ENCODE measurements at regions not wholly inside any gene's neighbourhood (a gene's known extent, or its start where the extent isn't known, plus 50 kb on each side); places are given as distances from the start of the nearest gene placed in this dataset.

- H3K27me3 ChIP-seq, result no peaks in the 10 kb centered on the region
- H3K4me1 ChIP-seq, result no peaks in the 10 kb centered on the region
- H3K4me3 ChIP-seq, result no peak overlapping the region
- intact Hi-C loops (cut with DNase I), result no loop called here
- H3K9me3 ChIP-seq, result no peaks in the 10 kb centered on the region
- H3K27ac ChIP-seq, result no peak overlapping the region
- TF ChIP-seq POLR2A (IDR thresholded peaks at IDR 0.05), result no peak
- TF ChIP-seq, protein P1, sequence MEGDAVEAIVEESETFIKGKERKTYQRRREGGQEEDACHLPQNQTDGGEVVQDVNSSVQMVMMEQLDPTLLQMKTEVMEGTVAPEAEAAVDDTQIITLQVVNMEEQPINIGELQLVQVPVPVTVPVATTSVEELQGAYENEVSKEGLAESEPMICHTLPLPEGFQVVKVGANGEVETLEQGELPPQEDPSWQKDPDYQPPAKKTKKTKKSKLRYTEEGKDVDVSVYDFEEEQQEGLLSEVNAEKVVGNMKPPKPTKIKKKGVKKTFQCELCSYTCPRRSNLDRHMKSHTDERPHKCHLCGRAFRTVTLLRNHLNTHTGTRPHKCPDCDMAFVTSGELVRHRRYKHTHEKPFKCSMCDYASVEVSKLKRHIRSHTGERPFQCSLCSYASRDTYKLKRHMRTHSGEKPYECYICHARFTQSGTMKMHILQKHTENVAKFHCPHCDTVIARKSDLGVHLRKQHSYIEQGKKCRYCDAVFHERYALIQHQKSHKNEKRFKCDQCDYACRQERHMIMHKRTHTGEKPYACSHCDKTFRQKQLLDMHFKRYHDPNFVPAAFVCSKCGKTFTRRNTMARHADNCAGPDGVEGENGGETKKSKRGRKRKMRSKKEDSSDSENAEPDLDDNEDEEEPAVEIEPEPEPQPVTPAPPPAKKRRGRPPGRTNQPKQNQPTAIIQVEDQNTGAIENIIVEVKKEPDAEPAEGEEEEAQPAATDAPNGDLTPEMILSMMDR (IDR thresholded peaks at IDR 0.05), result no peak
- no peaks in the 10 kb centered on the region for H3K36me3 ChIP-seq
- ATAC-seq, result no peak
- DNase-seq, result no peak
Measured at GRCh38 chr11:80726236-80726635, 1285.4 kb upstream of the TENM4 start.

GRCh38 chr11:80724366-80724765 is 1283.5 kb upstream of the TENM4 start:
- H3K27ac ChIP-seq, result no peak overlapping the region
- 49 to 63% (median 55%) methylated on average over 2 of the region's 2 CpGs for WGBS, 4 donors
- no peaks in the 10 kb centered on the region for H3K4me1 ChIP-seq
- no peaks in the 10 kb centered on the region for H3K27me3 ChIP-seq
- no peaks in the 10 kb centered on the region for H3K36me3 ChIP-seq
- TF ChIP-seq, protein P1 (IDR thresholded peaks at IDR 0.05), result no peak
- no peak for TF ChIP-seq POLR2A (IDR thresholded peaks at IDR 0.05)
- no peak for ATAC-seq
- no peaks in the 10 kb centered on the region for H3K9me3 ChIP-seq
- intact Hi-C loops (cut with DNase I), result no loop called here
- no peak overlapping the region for H3K4me3 ChIP-seq
- DNase-seq, result no peak

DNA sequence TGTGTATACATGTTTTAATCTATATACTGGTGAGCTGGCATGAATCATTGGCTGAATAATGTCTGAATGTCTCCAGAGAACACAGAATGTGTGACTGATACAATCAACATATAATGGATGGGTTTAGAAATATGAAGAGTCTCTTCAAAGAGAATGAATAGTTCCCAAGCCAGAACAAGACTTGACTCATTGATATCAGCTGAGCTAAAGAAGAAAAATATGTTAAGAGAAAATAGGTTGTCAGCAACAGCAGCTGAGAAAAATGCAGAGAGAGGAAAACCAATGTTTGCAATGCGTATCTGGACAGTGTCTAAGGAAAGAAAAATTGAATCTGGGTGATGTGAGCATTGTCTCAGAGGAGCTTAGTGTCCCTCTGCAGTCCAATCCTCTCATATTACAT is 1281.8 kb upstream of the TENM4 start:
- intact Hi-C loops (cut with DNase I), result no loop called here
- 55 to 67% (median 59%) methylated on average over 1 of the region's 1 CpG for WGBS, 4 donors
- ATAC-seq, result no peak

GRCh38 chr11:80720295-80720694 is 1279.5 kb upstream of the TENM4 start:
- Histone ChIP-seq H3K36me3 (no peaks in the 10 kb centered on the region), H3K4me1 (no peaks in the 10 kb centered on the region), H3K27me3 (no peaks in the 10 kb centered on the region), H3K4me3 (no peak overlapping the region), H3K9me3 (no peaks in the 10 kb centered on the region), H3K27ac (no peak overlapping the region)
- TF ChIP-seq POLR2A (IDR thresholded peaks at IDR 0.05), result no peak
- TF ChIP-seq, protein P1 (IDR thresholded peaks at IDR 0.05), result no peak
- DNase-seq, result no peak
- intact Hi-C loops (cut with DNase I), result no loop called here
- WGBS, 4 donors, result 53 to 63% (median 58%) methylated on average over 4 of the region's 4 CpGs
- no peak for ATAC-seq

More for the DNA sequence above, 1281.8 kb upstream of the TENM4 start:
- H3K36me3 ChIP-seq, result no peaks in the 10 kb centered on the region
- H3K27me3 ChIP-seq, result no peaks in the 10 kb centered on the region
- no peak overlapping the region for H3K27ac ChIP-seq
- DNase-seq, result no peak
- TF ChIP-seq, protein P1 (IDR thresholded peaks at IDR 0.05), result no peak
- TF ChIP-seq POLR2A (IDR thresholded peaks at IDR 0.05), result no peak
- no peak overlapping the region for H3K4me3 ChIP-seq
- no peaks in the 10 kb centered on the region for H3K4me1 ChIP-seq
- no peaks in the 10 kb centered on the region for H3K9me3 ChIP-seq

Data from heart left ventricle (tissue), 16 donors.